ENCODE measurements at regions not wholly inside any gene's neighbourhood (a gene's known extent, or its start where the extent isn't known, plus 50 kb on each side); places are given as distances from the start of the nearest gene placed in this dataset.
A peak's percentile ranks its signal among the peaks of the same experiment; 100 is the strongest.
"Not testable (repeated sequence)": the region's sequence is repeated elsewhere in the genome, so short reads cannot be mapped to it uniquely, and the experiment has no call there.

- peak; percentile 19 for TF ChIP-seq CTCF (IDR thresholded peaks at IDR 0.05; ENCODE audit: insufficient read depth, low read depth, low read length)
- DNase-seq (ENCODE audit: low read depth); H3K4me3 ChIP-seq (ENCODE audit: low read depth, low read length): not testable (repeated sequence)
These were observed 822.6 kb downstream of the TMEM121 start for GRCh38 chr14:106348873-106349540.

GRCh38 chr14:106349678-106350457 lies 823.5 kb downstream of the TMEM121 start:
- not testable (repeated sequence) for H3K4me3 ChIP-seq (ENCODE audit: low read depth, low read length); DNase-seq (ENCODE audit: low read depth)

- DNase-seq (ENCODE audit: low read depth); H3K4me3 ChIP-seq (ENCODE audit: low read depth, low read length): not testable (repeated sequence)
These were observed 828.8 kb downstream of the TMEM121 start for GRCh38 chr14:106355007-106355791.

- H3K4me3 ChIP-seq (ENCODE audit: low read depth, low read length); DNase-seq (ENCODE audit: low read depth): not testable (repeated sequence)
These were observed 829.7 kb downstream of the TMEM121 start for GRCh38 chr14:106355881-106356642.

- not testable (repeated sequence) for H3K4me3 ChIP-seq (ENCODE audit: low read depth, low read length); DNase-seq (ENCODE audit: low read depth)
These were observed 830.2 kb downstream of the TMEM121 start for GRCh38 chr14:106356643-106356930.

- not testable (repeated sequence) for DNase-seq (ENCODE audit: low read depth); H3K4me3 ChIP-seq (ENCODE audit: low read depth, low read length)
These were observed 832.9 kb downstream of the TMEM121 start for GRCh38 chr14:106359157-106359887.

GRCh38 chr14:106365371-106365770 lies 839.0 kb downstream of the TMEM121 start:
- not testable (repeated sequence) for H3K4me3 ChIP-seq (ENCODE audit: low read depth, low read length); DNase-seq (ENCODE audit: low read depth)

GRCh38 chr14:106365894-106366293 lies 839.5 kb downstream of the TMEM121 start:
- not testable (repeated sequence) for H3K4me3 ChIP-seq (ENCODE audit: low read depth, low read length); DNase-seq (ENCODE audit: low read depth)

- DNase-seq (ENCODE audit: low read depth); H3K4me3 ChIP-seq (ENCODE audit: low read depth, low read length): not testable (repeated sequence)
These were observed 840.6 kb downstream of the TMEM121 start for GRCh38 chr14:106366971-106367370.

GRCh38 chr14:106369456-106369855 lies 843.1 kb downstream of the TMEM121 start:
- H3K4me3 ChIP-seq (ENCODE audit: low read depth, low read length); DNase-seq (ENCODE audit: low read depth): not testable (repeated sequence)

- TF ChIP-seq CTCF (IDR thresholded peaks at IDR 0.05; ENCODE audit: insufficient read depth, low read depth, low read length), result no peak
- H3K4me3 ChIP-seq (ENCODE audit: low read depth, low read length), result no peak overlapping the region
- no peak for DNase-seq (ENCODE audit: low read depth)
These were observed 846.7 kb downstream of the TMEM121 start for GRCh38 chr14:106372870-106373652.

GRCh38 chr14:106373653-106374110 lies 847.3 kb downstream of the TMEM121 start:
- H3K4me3 ChIP-seq (ENCODE audit: low read depth, low read length); DNase-seq (ENCODE audit: low read depth): not testable (repeated sequence)

Measured in fibroblast of villous mesenchyme (primary cell).